HuH-7 (cell line): ENCODE measurements at regions not wholly inside any gene's neighbourhood (a gene's known extent, or its start where the extent isn't known, plus 50 kb on each side); places are given as distances from the start of the nearest gene placed in this dataset.

ENCODE experiments used
- DNase-seq: peaks from one replicate; pipeline ENCODE4 v3.0.0; 2011; ENCODE audit warnings: low spot score

DNA sequence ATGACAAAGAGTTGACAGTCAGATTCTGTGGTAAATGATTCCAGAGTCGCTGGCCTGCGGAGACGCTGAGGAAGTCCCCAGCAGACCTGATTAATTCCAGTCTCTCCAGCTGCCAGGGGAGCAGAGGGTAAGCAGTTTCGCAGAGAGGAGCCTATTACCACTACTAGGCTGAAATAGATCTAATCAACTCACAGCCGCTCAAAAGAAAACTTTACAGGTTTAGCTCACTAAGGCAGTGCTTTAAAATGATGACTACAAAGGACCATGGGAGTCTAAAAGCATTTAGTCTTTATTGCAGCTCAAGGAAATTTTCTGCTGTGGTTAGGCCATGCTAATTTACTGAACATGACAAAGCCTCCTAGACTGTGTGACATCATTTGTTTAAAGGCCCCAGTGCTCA is 445.6 kb upstream of the POU3F3 start:
- no peak for DNase-seq

- no peak for DNase-seq
Observed at GRCh38 chr2:104410136-104410535, 443.8 kb upstream of the POU3F3 start.

DNA sequence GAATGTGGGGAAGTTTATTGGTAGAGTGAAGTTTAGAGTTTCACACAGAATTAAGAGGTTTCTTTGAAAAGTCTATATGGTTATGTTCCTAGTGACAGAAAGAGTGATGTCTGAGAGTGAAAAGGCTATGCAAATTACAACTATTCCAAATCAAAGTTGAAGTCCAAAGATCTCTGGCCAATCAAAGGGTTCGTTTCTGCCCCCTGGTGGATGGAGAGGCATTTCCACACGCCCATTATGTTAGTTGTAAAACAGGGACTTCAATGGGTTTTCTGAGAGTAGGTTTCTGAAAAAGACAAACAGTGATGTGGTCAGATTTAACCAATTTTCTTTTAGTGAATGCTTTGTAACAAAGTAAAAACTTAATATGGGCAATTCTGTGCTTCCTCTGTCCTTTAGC is 441.5 kb upstream of the POU3F3 start:
- peak; percentile 20 for DNase-seq

- no peak for DNase-seq
Observed at GRCh38 chr2:104413890-104414289, 440.0 kb upstream of the POU3F3 start.

DNA sequence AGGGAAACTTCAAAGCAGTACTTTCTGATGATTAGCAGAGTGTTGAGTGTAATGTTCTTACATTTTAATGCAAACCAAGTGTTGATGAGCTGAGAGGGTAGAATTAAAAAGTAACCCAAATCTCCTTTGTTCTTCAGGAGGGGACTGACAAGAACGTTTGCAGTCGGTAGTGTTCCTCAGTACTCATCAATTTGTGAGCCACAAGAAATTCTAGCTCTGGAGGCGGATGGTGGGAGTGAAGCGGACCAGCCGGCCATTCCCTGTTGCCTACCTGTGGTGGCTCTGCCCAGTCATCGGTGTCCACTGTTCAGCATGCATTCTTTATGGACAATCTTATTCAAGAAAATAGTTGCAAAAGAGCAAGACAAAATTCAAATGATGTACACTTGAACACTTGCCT is 438.6 kb upstream of the POU3F3 start:
- DNase-seq, result no peak

GRCh38 chr2:104416339-104417000 is 437.4 kb upstream of the POU3F3 start:
- DNase-seq, result no peak

DNA sequence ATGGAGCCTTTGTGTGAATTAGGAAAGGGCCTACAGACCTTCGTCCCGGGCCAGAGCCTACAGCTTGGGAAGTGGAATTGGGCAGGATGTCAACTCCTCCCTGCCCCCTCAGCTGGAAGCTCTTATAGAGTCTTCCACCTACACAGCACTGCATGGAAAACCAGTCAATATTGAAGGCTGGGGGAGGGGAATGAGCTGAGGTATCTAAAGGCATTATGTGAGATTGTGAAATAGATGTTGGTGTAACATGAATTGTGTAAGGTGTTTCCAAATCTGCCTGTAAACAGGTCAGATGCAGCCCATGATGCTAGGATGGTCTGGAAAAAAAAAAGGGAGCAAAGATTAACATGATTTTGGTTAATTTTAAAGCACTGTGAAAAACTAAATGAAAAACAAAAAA is 433.5 kb upstream of the POU3F3 start:
- no peak for DNase-seq

- DNase-seq, result no peak
Observed at GRCh38 chr2:104420953-104421352, 433.0 kb upstream of the POU3F3 start.

DNA sequence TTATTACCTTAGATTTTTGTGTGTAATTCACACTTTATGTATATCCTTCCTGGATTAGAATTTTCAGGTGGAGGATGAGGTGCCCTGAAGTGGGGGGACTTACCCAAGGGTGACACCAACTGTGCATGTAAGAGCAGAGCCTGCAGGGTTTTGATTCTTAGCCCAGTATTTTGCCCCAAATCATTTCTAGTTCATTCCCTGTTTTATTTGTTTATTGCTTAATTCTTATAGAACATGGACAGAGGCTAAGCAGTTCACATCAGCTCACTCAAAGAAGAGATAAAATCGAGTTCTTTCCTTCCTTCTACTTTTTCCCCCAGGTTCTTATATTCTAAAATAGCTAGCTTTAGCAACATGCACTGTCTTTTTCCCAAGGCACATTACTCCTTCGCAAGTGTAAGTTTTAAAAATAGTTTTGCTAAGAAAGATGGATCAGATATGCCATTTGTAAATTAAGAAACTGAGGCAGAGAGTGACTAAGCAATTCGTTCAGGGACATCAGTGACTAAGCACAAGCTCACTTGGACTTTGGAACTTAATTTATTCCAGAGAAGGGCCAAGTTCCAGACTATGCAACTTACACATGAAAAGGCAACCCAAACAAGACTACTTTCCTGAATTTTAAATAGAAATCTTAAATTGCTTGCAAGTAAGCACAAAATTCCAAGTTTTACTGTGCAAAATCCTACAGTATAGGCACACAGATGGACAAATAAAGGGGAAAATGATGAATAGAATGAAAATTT is 427.9 kb upstream of the POU3F3 start:
- no peak for DNase-seq

- no peak for DNase-seq
Observed at GRCh38 chr2:104428155-104428554, 425.8 kb upstream of the POU3F3 start.

GRCh38 chr2:104429639-104430358 is 424.1 kb upstream of the POU3F3 start:
- no peak for DNase-seq

- no peak for DNase-seq
Observed at GRCh38 chr2:104430359-104430740, 423.6 kb upstream of the POU3F3 start.

- DNase-seq, result no peak
Observed at GRCh38 chr2:104430852-104431251, 423.1 kb upstream of the POU3F3 start.

DNA sequence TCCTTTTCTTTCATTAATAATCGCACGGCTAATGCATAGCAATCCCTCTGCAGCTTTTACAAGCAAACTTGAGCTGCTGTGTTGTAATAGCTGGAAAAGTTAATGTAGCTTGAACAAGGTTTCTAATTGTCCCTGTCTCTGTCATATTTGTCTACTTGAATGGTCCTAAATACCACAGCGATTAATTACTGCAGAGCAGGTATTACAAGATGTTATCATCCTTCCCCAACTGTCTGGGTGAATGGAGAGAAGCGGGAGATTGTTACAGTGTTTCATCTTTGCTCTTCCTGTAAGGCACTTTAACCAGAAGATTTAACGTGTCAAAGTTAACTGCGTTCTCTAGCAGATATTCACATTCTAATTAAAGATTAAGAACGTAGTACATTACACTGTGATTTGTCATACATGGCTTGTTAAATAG is 422.2 kb upstream of the POU3F3 start:
- DNase-seq, result no peak

- DNase-seq, result no peak
Observed at GRCh38 chr2:104432401-104432800, 421.5 kb upstream of the POU3F3 start.

- DNase-seq, result no peak
Observed at GRCh38 chr2:104432991-104433390, 420.9 kb upstream of the POU3F3 start.

GRCh38 chr2:104433657-104434056 is 420.3 kb upstream of the POU3F3 start:
- no peak for DNase-seq

DNA sequence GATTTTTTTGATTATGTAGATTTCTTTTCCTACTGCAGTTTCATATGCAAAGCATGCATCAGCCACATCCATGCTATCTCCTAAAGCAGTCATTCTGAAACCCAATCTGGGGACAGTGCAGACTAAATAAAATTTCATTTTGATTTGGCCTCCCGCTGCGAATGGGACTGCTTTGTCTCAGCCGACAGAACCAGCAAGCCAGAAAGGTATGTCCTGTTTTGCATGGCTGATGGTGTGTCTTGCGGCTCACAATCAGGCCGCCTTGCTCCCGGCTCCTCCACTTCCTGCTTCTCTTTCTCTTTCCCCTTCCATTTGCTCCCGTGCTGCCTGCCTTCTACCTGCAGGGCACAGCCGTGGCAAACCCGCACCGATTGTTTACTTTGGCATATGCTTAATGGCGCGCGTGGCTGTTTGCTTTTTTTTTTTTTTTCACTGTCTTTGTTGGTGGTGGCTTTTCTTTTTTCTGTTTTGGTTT is 419.6 kb upstream of the POU3F3 start:
- no peak for DNase-seq

GRCh38 chr2:104434966-104435365 is 418.9 kb upstream of the POU3F3 start:
- DNase-seq, result no peak

- DNase-seq, result no peak
Observed at GRCh38 chr2:104438481-104438880, 415.4 kb upstream of the POU3F3 start.

- DNase-seq, result no peak
Observed at GRCh38 chr2:104443145-104443544, 410.8 kb upstream of the POU3F3 start.

- DNase-seq, result no peak
Observed at GRCh38 chr2:104444392-104444791, 409.5 kb upstream of the POU3F3 start.

- DNase-seq, result no peak
Observed at GRCh38 chr2:104444889-104445288, 409.0 kb upstream of the POU3F3 start.
